HEK293 (cell line): ENCODE measurements at regions not wholly inside any gene's neighbourhood (a gene's known extent, or its start where the extent isn't known, plus 50 kb on each side); places are given as distances from the start of the nearest gene placed in this dataset.

ENCODE experiments used
- CTCF ChIA-PET: fragments of 350-600 bp; formaldehyde crosslinking; extraction: SDS; loops from one replicate; lab custom pipeline; 2021; ENCODE audit warnings: antibody characterized with exemption; lab: Yijun Ruan, JAX
- POLR2A ChIA-PET: fragments of 300-600 bp; formaldehyde crosslinking; extraction: SDS; loops from one replicate; lab custom pipeline; 2020; ENCODE audit warnings: antibody characterized with exemption, inconsistent platforms; lab: Yijun Ruan, JAX
- H3K27ac ChIP-seq: fragments of 200-500 bp; sonication (Bioruptor generic); 2 replicates; pipeline ENCODE4 v1.5.1; 2014; ENCODE audit warnings: low read depth, low read length, control low read depth, inconsistent platforms; ENCODE audit errors: extremely low read depth
- H3K36me3 ChIP-seq, 2 experiments: fragments of 200-500 bp in 1 of 2; sonication (Bioruptor generic) in 1 of 2; 1 replicate in 1 of 2; 2 replicates in 1 of 2; pipeline ENCODE4 v1.5.1; 2014 to 2017; ENCODE audit warnings: inconsistent platforms in 2 of 2, low read length in 2 of 2; ENCODE audit not compliant: control insufficient read depth in 2 of 2, insufficient read depth in 1 of 2
- H3K4me1 ChIP-seq: fragments of 200-500 bp; sonication (Bioruptor generic); 2 replicates; pipeline ENCODE4 v1.5.1; 2014; ENCODE audit warnings: mild to moderate bottlenecking, low read length, inconsistent platforms; ENCODE audit not compliant: control insufficient read depth, insufficient read depth
- H3K4me3 ChIP-seq: 2 replicates; pipeline ENCODE4 v1.5.1; 2011; ENCODE audit warnings: low read depth, mild to moderate bottlenecking, control low read depth, low read length, moderate library complexity
- H3K9me3 ChIP-seq: fragments of 200-500 bp; sonication (Bioruptor generic); 2 replicates; pipeline ENCODE4 v1.5.1; 2014; ENCODE audit warnings: low read depth, low read length, inconsistent platforms; ENCODE audit not compliant: control insufficient read depth, insufficient read depth
- FEZF1 ChIP-seq: fragments of 450-650 bp; formaldehyde crosslinking; IDR thresholded peaks from 2 replicates; pipeline ENCODE4 v1.5.1; 2016; ENCODE audit warnings: missing biosample characterization, missing genetic modification characterization
- GFI1B ChIP-seq: fragments of 450-650 bp; formaldehyde crosslinking; IDR thresholded peaks from 2 replicates; pipeline ENCODE4 v1.5.1; 2016; ENCODE audit warnings: missing biosample characterization, missing genetic modification characterization
- HOXC10 ChIP-seq: sonication (generic); formaldehyde crosslinking; IDR thresholded peaks from 2 replicates; pipeline ENCODE4 v1.8.1; 2023; ENCODE audit warnings: mild to moderate bottlenecking, missing genetic modification reagents
- HOXD13 ChIP-seq: sonication (generic); formaldehyde crosslinking; IDR thresholded peaks from 2 replicates; pipeline ENCODE4 v1.8.0; 2022; ENCODE audit warnings: missing genetic modification reagents, borderline replicate concordance
- ZBTB20 ChIP-seq: fragments of 450-650 bp; formaldehyde crosslinking; IDR thresholded peaks from 2 replicates; pipeline ENCODE4 v1.5.1; 2016; ENCODE audit warnings: missing biosample characterization, missing genetic modification characterization
- ZBTB21 ChIP-seq: fragments of 450-650 bp; formaldehyde crosslinking; IDR thresholded peaks from 2 replicates; pipeline ENCODE4 v1.5.1; 2017; ENCODE audit warnings: missing biosample characterization, missing genetic modification characterization
- ZFP37 ChIP-seq: fragments of 450-650 bp; formaldehyde crosslinking; IDR thresholded peaks from 2 replicates; pipeline ENCODE4 v1.5.1; 2016; ENCODE audit warnings: missing biosample characterization, missing genetic modification characterization
- ZNF132 ChIP-seq: fragments of 450-650 bp; formaldehyde crosslinking; IDR thresholded peaks from 2 replicates; pipeline ENCODE4 v1.5.1; 2017; ENCODE audit warnings: missing biosample characterization, missing genetic modification characterization, borderline replicate concordance
- ZNF138 ChIP-seq: fragments of 450-650 bp; formaldehyde crosslinking; IDR thresholded peaks from 2 replicates; pipeline ENCODE4 v1.5.1; 2016; ENCODE audit warnings: missing biosample characterization, missing genetic modification characterization, borderline replicate concordance
- ZNF16 ChIP-seq: fragments of 450-650 bp; formaldehyde crosslinking; IDR thresholded peaks from 2 replicates; pipeline ENCODE4 v1.5.1; 2016; ENCODE audit warnings: low read depth, missing biosample characterization, missing genetic modification characterization
- ZNF19 ChIP-seq: fragments of 450-650 bp; formaldehyde crosslinking; IDR thresholded peaks from 2 replicates; pipeline ENCODE4; 2016; ENCODE audit warnings: missing biosample characterization, missing genetic modification characterization, low read depth
- ZNF362 ChIP-seq: fragments of 450-650 bp; formaldehyde crosslinking; IDR thresholded peaks from 2 replicates; pipeline ENCODE4 v1.5.1; 2016; ENCODE audit warnings: missing biosample characterization, missing genetic modification characterization
- ZNF366 ChIP-seq: fragments of 450-650 bp; formaldehyde crosslinking; conservative IDR thresholded peaks from 2 replicates; pipeline ENCODE4 v1.5.1; 2016; ENCODE audit warnings: missing biosample characterization, missing genetic modification characterization
- ZNF37A ChIP-seq: fragments of 450-650 bp; IDR thresholded peaks from 2 replicates; pipeline ENCODE4 v1.5.1; 2018; ENCODE audit warnings: missing biosample characterization, missing genetic modification characterization
- ZNF426 ChIP-seq: fragments of 450-650 bp; formaldehyde crosslinking; IDR thresholded peaks from 2 replicates; pipeline ENCODE4 v1.5.1; 2017; ENCODE audit warnings: missing biosample characterization, missing genetic modification characterization, mild to moderate bottlenecking, inconsistent platforms, moderate library complexity
- ZNF521 ChIP-seq: fragments of 450-650 bp; formaldehyde crosslinking; IDR thresholded peaks from 2 replicates; pipeline ENCODE4 v1.5.1; 2017; ENCODE audit warnings: missing biosample characterization, mild to moderate bottlenecking, missing genetic modification characterization
- ZNF544 ChIP-seq: fragments of 450-650 bp; formaldehyde crosslinking; IDR thresholded peaks from 2 replicates; pipeline ENCODE4 v1.5.0; 2017; ENCODE audit warnings: missing biosample characterization, missing genetic modification characterization
- ZNF549 ChIP-seq: fragments of 450-650 bp; IDR thresholded peaks from 2 replicates; pipeline ENCODE4 v1.5.1; 2018; ENCODE audit warnings: missing biosample characterization, missing genetic modification characterization, mild to moderate bottlenecking, inconsistent platforms, moderate library complexity
- ZNF561 ChIP-seq: fragments of 450-650 bp; IDR thresholded peaks from 2 replicates; pipeline ENCODE4 v1.5.1; 2018; ENCODE audit warnings: missing biosample characterization, missing genetic modification characterization, borderline replicate concordance
- ZNF623 ChIP-seq: fragments of 450-650 bp; formaldehyde crosslinking; IDR thresholded peaks from 2 replicates; pipeline ENCODE4 v1.5.1; 2016; ENCODE audit warnings: missing biosample characterization, missing genetic modification characterization
- ZNF664 ChIP-seq: fragments of 450-650 bp; formaldehyde crosslinking; IDR thresholded peaks from 2 replicates; pipeline ENCODE4 v1.5.1; 2016; ENCODE audit warnings: missing biosample characterization, missing genetic modification characterization
- ZNF777 ChIP-seq: fragments of 450-650 bp; formaldehyde crosslinking; IDR thresholded peaks from 2 replicates; pipeline ENCODE4 v1.5.1; 2017; ENCODE audit warnings: missing biosample characterization, missing genetic modification characterization, borderline replicate concordance
- ZNF791 ChIP-seq: fragments of 450-650 bp; formaldehyde crosslinking; IDR thresholded peaks from 2 replicates; pipeline ENCODE4 v1.5.1; 2016; ENCODE audit warnings: missing biosample characterization, missing genetic modification characterization
- TF ChIP-seq, protein P1 (sequence below): IDR thresholded peaks from 2 replicates; pipeline ENCODE4 v1.6.1; 2011; ENCODE audit warnings: mild to moderate bottlenecking, low read depth, low read length, borderline replicate concordance
- TF ChIP-seq, protein P2 (sequence below): sonication (generic); formaldehyde crosslinking; IDR thresholded peaks from 2 replicates; pipeline ENCODE4 v1.8.1; 2022; ENCODE audit warnings: mild to moderate bottlenecking, moderate library complexity, missing genetic modification reagents

DNA sequence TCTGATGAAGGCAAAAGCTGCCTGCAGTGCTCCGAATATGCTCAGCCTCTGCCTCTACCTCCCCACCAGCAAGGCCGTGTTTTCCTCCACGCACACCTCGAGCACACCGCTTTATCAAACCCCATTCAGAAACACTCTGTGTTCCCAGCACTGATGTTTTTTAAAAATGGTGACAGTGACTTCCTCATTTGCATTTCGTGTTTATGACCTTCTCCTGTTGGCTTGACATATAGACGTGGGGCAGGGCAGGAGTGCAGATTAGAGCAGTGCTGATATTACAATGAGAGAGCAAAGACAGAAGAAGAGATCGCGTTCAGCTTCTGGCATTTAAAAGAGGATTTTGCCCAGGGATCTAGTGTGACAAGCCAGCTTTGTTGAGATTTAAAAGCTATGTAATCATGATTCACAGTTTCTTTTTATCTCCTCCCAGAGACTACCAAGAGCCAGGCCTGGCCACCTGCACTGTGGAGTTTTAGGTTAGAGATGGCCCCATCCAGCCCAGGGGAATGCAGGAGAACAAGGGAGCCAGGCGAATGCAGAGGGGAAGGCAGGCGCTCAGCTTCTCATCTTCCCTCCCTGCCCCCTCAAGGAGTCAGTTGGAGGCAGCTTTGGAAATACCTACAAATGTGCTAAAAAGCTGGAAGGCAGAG, 61.5 kb upstream of the NEDD4L start:
- H3K9me3 ChIP-seq = no peaks in the 10 kb centered on the region
- POLR2A ChIA-PET = interaction anchor here (0.6 kb wide), 1 partner anchor 22 kb away, joined by 3 read pairs; no protein-coding TSS in a partner anchor
- no peak for TF ChIP-seq ZFP37 (tag by site-specific recombination)
- TF ChIP-seq ZNF561 (tag by site-specific recombination) = no peak
- no peak for TF ChIP-seq ZNF549 (tag by site-specific recombination)
- no peak for TF ChIP-seq ZNF19 (tag by site-specific recombination)
- no peak for TF ChIP-seq ZNF362 (tag by site-specific recombination)
- TF ChIP-seq HOXC10 (CRISPR knock-in tag) = no peak
- TF ChIP-seq ZBTB20 (tag by site-specific recombination) = no peak
- TF ChIP-seq ZNF623 = no peak
- TF ChIP-seq HOXD13 (CRISPR knock-in tag) = no peak
- H3K27ac ChIP-seq = no peak overlapping the region
- no peak overlapping the region for H3K4me3 ChIP-seq
- peaks cover 14% of the 10 kb centered on the region for H3K4me1 ChIP-seq
- H3K36me3 ChIP-seq = no peaks in the 10 kb centered on the region
- CTCF ChIA-PET = interaction anchor here (1.3 kb wide), 1 partner anchor 23 kb away, joined by 5 read pairs; no protein-coding TSS in a partner anchor

DNA sequence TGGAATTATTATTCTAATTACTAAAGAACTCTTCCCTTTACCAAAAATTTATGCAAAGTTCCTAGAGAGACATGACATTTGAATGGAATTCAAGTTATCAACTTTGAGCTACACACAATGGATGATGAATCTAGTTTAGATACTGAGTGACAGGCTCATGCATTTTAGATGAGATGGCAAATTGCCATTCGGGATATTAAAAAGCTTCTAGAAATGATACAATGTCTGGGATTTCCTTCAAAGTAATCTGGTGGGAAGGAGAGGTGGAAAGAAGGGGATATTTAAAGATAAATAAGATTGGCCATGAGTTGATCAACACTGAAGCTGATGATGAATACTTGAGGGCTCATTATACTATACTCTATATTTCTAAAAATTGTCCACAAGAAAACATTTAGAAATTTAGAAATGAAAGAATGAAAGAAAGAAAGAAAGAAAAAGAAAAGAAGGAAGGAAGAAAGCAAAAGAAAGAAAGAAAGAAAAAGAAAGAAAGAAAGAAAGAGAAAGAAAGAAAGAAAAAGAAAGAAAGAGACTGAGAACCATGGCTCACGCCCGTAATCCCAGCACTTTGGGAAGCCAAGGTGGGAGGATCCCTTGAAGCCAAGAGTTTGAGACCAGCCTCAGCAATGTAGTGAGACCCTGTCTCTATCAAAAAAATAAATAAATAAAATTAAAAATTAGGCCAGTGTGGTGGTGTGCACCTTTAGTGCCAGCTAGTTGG, 62.6 kb upstream of the NEDD4L start:
- peaks cover 15% of the 10 kb centered on the region for H3K4me1 ChIP-seq
- ChIA-PET CTCF (interaction anchor here (0.5 to 2.6 kb wide), 6 partner anchors 11 to 84 kb away, joined by 4 to 12 read pairs (median 6); partner anchors contain the start of gene NEDD4L), POLR2A (no interaction called here)
- H3K36me3 ChIP-seq = no peaks in the 10 kb centered on the region
- no peak for TF ChIP-seq ZNF132 (tag by site-specific recombination)
- TF ChIP-seq, protein P1, sequence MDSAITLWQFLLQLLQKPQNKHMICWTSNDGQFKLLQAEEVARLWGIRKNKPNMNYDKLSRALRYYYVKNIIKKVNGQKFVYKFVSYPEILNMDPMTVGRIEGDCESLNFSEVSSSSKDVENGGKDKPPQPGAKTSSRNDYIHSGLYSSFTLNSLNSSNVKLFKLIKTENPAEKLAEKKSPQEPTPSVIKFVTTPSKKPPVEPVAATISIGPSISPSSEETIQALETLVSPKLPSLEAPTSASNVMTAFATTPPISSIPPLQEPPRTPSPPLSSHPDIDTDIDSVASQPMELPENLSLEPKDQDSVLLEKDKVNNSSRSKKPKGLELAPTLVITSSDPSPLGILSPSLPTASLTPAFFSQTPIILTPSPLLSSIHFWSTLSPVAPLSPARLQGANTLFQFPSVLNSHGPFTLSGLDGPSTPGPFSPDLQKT = no peak
- TF ChIP-seq ZNF544 = no peak
- no peak for TF ChIP-seq FEZF1 (tag by site-specific recombination)
- TF ChIP-seq, protein P2, sequence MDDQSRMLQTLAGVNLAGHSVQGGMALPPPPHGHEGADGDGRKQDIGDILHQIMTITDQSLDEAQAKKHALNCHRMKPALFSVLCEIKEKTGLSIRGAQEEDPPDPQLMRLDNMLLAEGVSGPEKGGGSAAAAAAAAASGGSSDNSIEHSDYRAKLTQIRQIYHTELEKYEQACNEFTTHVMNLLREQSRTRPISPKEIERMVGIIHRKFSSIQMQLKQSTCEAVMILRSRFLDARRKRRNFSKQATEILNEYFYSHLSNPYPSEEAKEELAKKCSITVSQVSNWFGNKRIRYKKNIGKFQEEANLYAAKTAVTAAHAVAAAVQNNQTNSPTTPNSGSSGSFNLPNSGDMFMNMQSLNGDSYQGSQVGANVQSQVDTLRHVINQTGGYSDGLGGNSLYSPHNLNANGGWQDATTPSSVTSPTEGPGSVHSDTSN = no peak
- 0 out of 2 replicates have a peak, but pooled peaks have one; percentile 43 for TF ChIP-seq ZNF777 (tag by site-specific recombination)
- TF ChIP-seq ZNF366 (tag by site-specific recombination) = peak; percentile 74
- peak; percentile 35; the same call in 1 of the 2 replicates for TF ChIP-seq ZNF664 (tag by site-specific recombination)
- TF ChIP-seq ZNF791 (tag by site-specific recombination) = no peak
- no peak for TF ChIP-seq GFI1B
- no peak for TF ChIP-seq ZBTB21 (tag by site-specific recombination)
- no peak for TF ChIP-seq ZNF138 (tag by site-specific recombination)
- no peak for TF ChIP-seq ZNF426
- no peak for TF ChIP-seq ZNF37A (tag by site-specific recombination)
- TF ChIP-seq ZNF16 = no peak
- TF ChIP-seq ZNF521 (tag by site-specific recombination) = no peak
- no peaks in the 10 kb centered on the region for H3K9me3 ChIP-seq
- no peak overlapping the region for H3K27ac ChIP-seq
- no peak overlapping the region for H3K4me3 ChIP-seq
